Osteoblast (primary cell): ENCODE measurements at regions not wholly inside any gene's neighbourhood (a gene's known extent, or its start where the extent isn't known, plus 50 kb on each side); places are given as distances from the start of the nearest gene placed in this dataset.

Source experiments
- DNase-seq: peaks from one replicate; pipeline ENCODE4 v3.0.0; 2011; ENCODE audit warnings: low spot score, mixed read lengths; ENCODE audit not compliant: insufficient read length; ENCODE audit errors: missing footprints
- H2AFZ ChIP-seq: 2 replicates; pipeline ENCODE4 v1.6.0; 2011; ENCODE audit warnings: mild to moderate bottlenecking, low read length
- H3K27ac ChIP-seq: 2 replicates; pipeline ENCODE4 v1.5.1; 2011; ENCODE audit warnings: mild to moderate bottlenecking, low read depth, low read length, moderate library complexity
- H3K27me3 ChIP-seq: 2 replicates; pipeline ENCODE4 v1.6.0; 2012; ENCODE audit warnings: mild to moderate bottlenecking, control low read depth, inconsistent platforms, low read length, moderate library complexity; ENCODE audit not compliant: insufficient read depth
- H3K36me3 ChIP-seq: 2 replicates; pipeline ENCODE4 v1.5.1; 2011; ENCODE audit warnings: mild to moderate bottlenecking, low read length, control low read depth, moderate library complexity; ENCODE audit not compliant: insufficient read depth
- H3K4me1 ChIP-seq: 2 replicates; pipeline ENCODE4 v1.5.1; 2011; ENCODE audit warnings: mild to moderate bottlenecking, low read length, control low read depth, moderate library complexity; ENCODE audit not compliant: insufficient read depth
- H3K4me2 ChIP-seq: 2 replicates; pipeline ENCODE4 v1.6.0; 2011; ENCODE audit warnings: mild to moderate bottlenecking, low read length; ENCODE audit not compliant: insufficient read depth
- H3K4me3 ChIP-seq: fragments of 200-600 bp; sonication (generic); 3 replicates; pipeline ENCODE4 v1.5.1; 2012; ENCODE audit warnings: mild to moderate bottlenecking, low read length, inconsistent platforms; ENCODE audit not compliant: insufficient read depth
- H3K79me2 ChIP-seq: 2 replicates; pipeline ENCODE4 v1.6.0; 2012; ENCODE audit warnings: mild to moderate bottlenecking, low read length, control low read depth, inconsistent platforms; ENCODE audit not compliant: insufficient read depth
- H3K9me3 ChIP-seq: 2 replicates; pipeline ENCODE4 v1.5.1; 2011; ENCODE audit warnings: low read depth, low read length, control low read depth
- H4K20me1 ChIP-seq: 2 replicates; pipeline ENCODE4 v1.6.0; 2012; ENCODE audit warnings: mild to moderate bottlenecking, low read length, control low read depth; ENCODE audit not compliant: insufficient read depth
- CTCF ChIP-seq: IDR thresholded peaks from 2 replicates; pipeline ENCODE4 v1.5.1; 2011; ENCODE audit warnings: mild to moderate bottlenecking, low read depth, low read length, moderate library complexity; ENCODE audit errors: extremely low read depth

GRCh38 chr12:67034110-67034879 lies 234.9 kb upstream of the CAND1 start:
- H3K9me3 ChIP-seq = no peaks in the 10 kb centered on the region
- H3K79me2 ChIP-seq = no peaks in the 10 kb centered on the region
- TF ChIP-seq CTCF = no peak
- no peak overlapping the region for H3K4me2 ChIP-seq
- no peaks in the 10 kb centered on the region for H3K4me1 ChIP-seq
- H3K27me3 ChIP-seq = no peaks in the 10 kb centered on the region
- H3K27ac ChIP-seq = no peak overlapping the region
- no peak overlapping the region for H3K4me3 ChIP-seq
- DNase-seq = no peak
- no peak overlapping the region for H2AFZ ChIP-seq
- no peaks in the 10 kb centered on the region for H4K20me1 ChIP-seq
- H3K36me3 ChIP-seq = no peaks in the 10 kb centered on the region

- Histone ChIP-seq H3K36me3 (no peaks in the 10 kb centered on the region), H2AFZ (no peak overlapping the region), H3K4me3 (no peak overlapping the region), H4K20me1 (no peaks in the 10 kb centered on the region), H3K27ac (no peak overlapping the region), H3K4me1 (no peaks in the 10 kb centered on the region), H3K4me2 (no peak overlapping the region), H3K9me3 (no peaks in the 10 kb centered on the region), H3K27me3 (no peaks in the 10 kb centered on the region), H3K79me2 (no peaks in the 10 kb centered on the region)
- DNase-seq = no peak
- no peak for TF ChIP-seq CTCF
These were observed 234.0 kb upstream of the CAND1 start for GRCh38 chr12:67035121-67035520.

GRCh38 chr12:67038486-67038885 lies 230.7 kb upstream of the CAND1 start:
- H3K9me3 ChIP-seq = no peaks in the 10 kb centered on the region
- no peak for TF ChIP-seq CTCF
- no peak overlapping the region for H2AFZ ChIP-seq
- no peaks in the 10 kb centered on the region for H3K27me3 ChIP-seq
- H4K20me1 ChIP-seq = no peaks in the 10 kb centered on the region
- no peaks in the 10 kb centered on the region for H3K36me3 ChIP-seq
- H3K4me2 ChIP-seq = no peak overlapping the region
- DNase-seq = no peak
- no peak overlapping the region for H3K4me3 ChIP-seq
- H3K79me2 ChIP-seq = no peaks in the 10 kb centered on the region
- no peaks in the 10 kb centered on the region for H3K4me1 ChIP-seq
- no peak overlapping the region for H3K27ac ChIP-seq

- Histone ChIP-seq H2AFZ (no peak overlapping the region), H3K36me3 (no peaks in the 10 kb centered on the region), H3K4me1 (no peaks in the 10 kb centered on the region), H4K20me1 (no peaks in the 10 kb centered on the region), H3K4me2 (no peak overlapping the region), H3K9me3 (no peaks in the 10 kb centered on the region), H3K4me3 (no peak overlapping the region), H3K27me3 (no peaks in the 10 kb centered on the region), H3K79me2 (no peaks in the 10 kb centered on the region), H3K27ac (no peak overlapping the region)
- no peak for TF ChIP-seq CTCF
- DNase-seq = no peak
These were observed 228.9 kb upstream of the CAND1 start for GRCh38 chr12:67039995-67040860.
